ENCODE measurements at regions not wholly inside any gene's neighbourhood (a gene's known extent, or its start where the extent isn't known, plus 50 kb on each side); places are given as distances from the start of the nearest gene placed in this dataset.

DNA sequence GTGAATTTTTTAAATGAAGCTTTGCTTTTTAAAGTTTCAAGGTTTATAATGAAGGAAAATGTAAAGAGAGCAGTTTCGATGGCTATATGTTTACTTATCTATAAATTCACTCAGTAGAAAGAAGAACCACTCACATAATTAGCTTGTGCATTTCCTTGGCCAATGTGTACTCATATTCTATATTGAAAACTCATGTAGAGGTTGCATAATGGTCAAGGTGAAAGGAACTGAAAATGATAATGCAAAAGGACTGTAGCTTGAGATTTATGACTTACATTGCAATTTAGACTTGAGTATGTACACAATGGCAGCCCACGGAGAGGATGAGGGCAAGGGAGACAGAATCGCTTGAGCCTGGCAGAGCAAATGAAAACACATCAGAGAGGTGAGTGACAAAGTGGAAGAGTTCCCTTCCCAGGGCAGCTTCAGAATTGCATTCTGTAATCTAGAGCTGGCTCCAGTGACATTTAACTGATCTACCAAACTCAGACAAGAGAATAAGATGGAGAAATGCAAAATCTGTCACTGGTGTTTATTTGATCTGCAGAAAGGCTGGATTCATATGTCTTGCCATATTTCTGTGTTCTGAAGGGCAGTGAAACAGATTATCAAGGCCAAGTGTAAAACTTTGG, 191.8 kb downstream of the TMEM200A start:
- TF ChIP-seq CTCF (IDR thresholded peaks at IDR 0.05; ENCODE audit: low read depth, low read length) (no peak), EZH2phosphoT487 (IDR thresholded peaks at IDR 0.05; ENCODE audit: low read depth) (no peak)

Measured in OCI-LY3 (cell line).